GM12878 (cell line): ENCODE measurements at regions not wholly inside any gene's neighbourhood (a gene's known extent, or its start where the extent isn't known, plus 50 kb on each side); places are given as distances from the start of the nearest gene placed in this dataset.
"Not testable (repeated sequence)": the region's sequence is repeated elsewhere in the genome, so short reads cannot be mapped to it uniquely, and the experiment has no call there.

Source experiments
- ATAC-seq: fragments of 200-7000 bp; cut with Tn5 transposase; 3 replicates; pipeline ENCODE4 v1.9.1; 2020; ENCODE audit warnings: mild to moderate bottlenecking, moderate library complexity
- BruUV-seq: library from RNA; stranded (reverse); fragments of 400-500 nt; replicated peaks from 2 replicates; lab custom pipeline; 2021; lab: Mats Ljungman, UMichigan
- CTCF ChIA-PET: fragments of 300-600 bp; sonication (Branson Sonifier 250); formaldehyde crosslinking; extraction: SDS; loops from one replicate; lab custom pipeline; 2021; ENCODE audit warnings: inconsistent platforms; lab: Yijun Ruan, JAX
- POLR2A ChIA-PET: fragments of 350-600 bp; formaldehyde crosslinking; extraction: SDS; loops from one replicate; lab custom pipeline; 2021; ENCODE audit warnings: inconsistent platforms; lab: Charles Lee
- RAD21 ChIA-PET: fragments of 300-600 bp; sonication (Branson Sonifier 250); formaldehyde crosslinking; loops from one replicate; lab custom pipeline; 2023; ENCODE audit warnings: antibody characterized with exemption; ENCODE audit not compliant: unreplicated experiment; lab: Charles Lee
- SMC1A ChIA-PET: fragments of 300-600 bp; sonication (Branson Sonifier 250); formaldehyde crosslinking; loops from one replicate; lab custom pipeline; 2023; ENCODE audit not compliant: unreplicated experiment, uncharacterized antibody; lab: Charles Lee
- DNase-seq: peaks from one replicate; pipeline ENCODE4 v3.0.0-alpha.2; 2011; ENCODE audit warnings: low read depth, low spot score
- FAIRE-seq: peaks from 3 replicates; lab custom pipeline; 2011; peaks lifted over from hg19 to GRCh38; lab: Jason Lieb, UNC
- H2AFZ ChIP-seq: 2 replicates; pipeline ENCODE4 v1.6.0; 2011; ENCODE audit warnings: low read depth, low read length, control low read depth; ENCODE audit not compliant: control insufficient read depth
- H3K27ac ChIP-seq: 2 replicates; pipeline ENCODE4 v1.5.1; 2011; ENCODE audit warnings: control low read depth; ENCODE audit not compliant: control insufficient read depth, insufficient read depth
- H3K27me3 ChIP-seq, 2 experiments: replicated peaks in 1 of 2; 2 replicates each; pipeline versions ENCODE4 v1.6.0 to v1.6.1; 2011; ENCODE audit warnings: low read length in 1 of 2; ENCODE audit not compliant: control insufficient read depth in 2 of 2, insufficient read depth in 2 of 2
- H3K36me3 ChIP-seq, 2 experiments: 2 replicates each; pipeline ENCODE4 v1.5.1; 2011; ENCODE audit warnings: low read length in 1 of 2; ENCODE audit not compliant: control insufficient read depth in 2 of 2, insufficient read depth in 2 of 2
- H3K4me1 ChIP-seq: 2 replicates; pipeline ENCODE4 v1.6.1; 2011; ENCODE audit warnings: mild to moderate bottlenecking, low read length, moderate library complexity, mixed read lengths; ENCODE audit not compliant: control insufficient read depth, insufficient read depth
- H3K4me2 ChIP-seq: 2 replicates; pipeline ENCODE4 v1.6.0; 2011; ENCODE audit warnings: control low read depth; ENCODE audit not compliant: control insufficient read depth, insufficient read depth
- H3K4me3 ChIP-seq: fragments of 200-600 bp; sonication (generic); 2 replicates; pipeline ENCODE4 v1.5.1; 2016
- H3K79me2 ChIP-seq: 2 replicates; pipeline ENCODE4 v1.6.0; 2011; ENCODE audit warnings: low read length; ENCODE audit not compliant: control insufficient read depth, insufficient read depth
- H3K9ac ChIP-seq: 2 replicates; pipeline ENCODE4 v1.8.0; 2011; ENCODE audit warnings: low read length, control low read depth, mixed read lengths; ENCODE audit not compliant: control insufficient read depth, insufficient read depth
- H3K9me3 ChIP-seq: replicated peaks from 3 replicates; pipeline ENCODE4 v1.5.1; 2011; ENCODE audit warnings: mild to moderate bottlenecking, low read length; ENCODE audit not compliant: control insufficient read depth, insufficient read depth
- H4K20me1 ChIP-seq: 2 replicates; pipeline ENCODE4 v1.6.0; 2011; ENCODE audit not compliant: control insufficient read depth, insufficient read depth
- BMI1 ChIP-seq: fragments of 450-650 bp; IDR thresholded peaks from 2 replicates; pipeline ENCODE4 v1.6.1; 2016; ENCODE audit warnings: mild to moderate bottlenecking, moderate library complexity, borderline replicate concordance
- FOXM1 ChIP-seq: IDR thresholded peaks from 2 replicates; pipeline ENCODE4 v1.6.1; 2012; ENCODE audit warnings: low read depth, mild to moderate bottlenecking, inconsistent platforms, low read length, moderate library complexity
- WGBS: methylation state at CpG from one replicate; pipeline ENCODE4 v1.1.6; 2016; ENCODE audit warnings: low lambda C conversion rate; ENCODE audit not compliant: insufficient replicate concordance, insufficient coverage; ENCODE audit errors: missing lambda C conversion rate; 5-methylcytosine and 5-hydroxymethylcytosine counted together
- in situ Hi-C: fragments of 300-500 bp; cut with MboI; formaldehyde crosslinking; loops from 9 replicates; pipeline ENCODE4 v1.14.3; 2018; ENCODE audit warnings: mixed read lengths
- intact Hi-C: fragments of 100-400 bp; cut with micrococcal nuclease; formaldehyde crosslinking; loops from one replicate; pipeline ENCODE4 v1.14.2; 2022; ENCODE audit not compliant: unreplicated experiment

DNA sequence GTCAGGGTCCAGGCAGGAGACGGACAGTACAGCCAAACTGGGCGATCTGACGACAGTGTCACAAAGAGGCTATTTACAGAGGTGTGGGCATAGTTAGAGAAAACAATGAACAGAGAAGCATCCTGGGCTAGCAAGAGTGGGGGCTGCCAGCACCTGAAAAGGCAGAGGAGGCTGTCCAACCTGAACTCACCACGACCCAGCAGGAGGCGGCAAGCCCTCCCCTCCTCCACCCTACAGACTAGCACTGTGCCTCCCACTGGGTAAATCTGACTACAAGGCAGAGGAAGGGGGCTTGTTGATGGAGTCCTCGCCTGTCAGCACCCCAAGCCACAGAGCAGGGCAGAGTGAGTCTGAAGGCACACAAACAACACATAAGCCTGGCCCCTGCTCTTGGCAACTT lies 52.8 kb upstream of the CDYL start:
- no peaks in the 10 kb centered on the region for H3K27me3 ChIP-seq
- no peak for TF ChIP-seq FOXM1
- TF ChIP-seq BMI1: no peak
- POLR2A ChIA-PET: no interaction called here
- no peaks in the 10 kb centered on the region for H3K79me2 ChIP-seq
- SMC1A ChIA-PET: no interaction called here
- RAD21 ChIA-PET: no interaction called here
- DNase-seq: no peak
- intact Hi-C loops (no loop called here), in situ Hi-C loops (no loop called here)
- H3K36me3 ChIP-seq: no peaks in the 10 kb centered on the region
- H3K9ac ChIP-seq: no peak overlapping the region
- ATAC-seq: no peak
- no peak overlapping the region for H2AFZ ChIP-seq
- H3K4me1 ChIP-seq: no peaks in the 10 kb centered on the region; the same call in 1 of the 2 replicates
- no peak overlapping the region for H3K27ac ChIP-seq
- H3K4me2 ChIP-seq: no peak overlapping the region
- no peak for FAIRE-seq
- no peaks in the 10 kb centered on the region for H3K9me3 ChIP-seq
- H4K20me1 ChIP-seq: no peaks in the 10 kb centered on the region
- CTCF ChIA-PET: no interaction called here
- BruUV-seq: no TSS peak
- 46% methylated on average over 6 of the region's 6 CpGs for WGBS
- H3K4me3 ChIP-seq: no peak overlapping the region

DNA sequence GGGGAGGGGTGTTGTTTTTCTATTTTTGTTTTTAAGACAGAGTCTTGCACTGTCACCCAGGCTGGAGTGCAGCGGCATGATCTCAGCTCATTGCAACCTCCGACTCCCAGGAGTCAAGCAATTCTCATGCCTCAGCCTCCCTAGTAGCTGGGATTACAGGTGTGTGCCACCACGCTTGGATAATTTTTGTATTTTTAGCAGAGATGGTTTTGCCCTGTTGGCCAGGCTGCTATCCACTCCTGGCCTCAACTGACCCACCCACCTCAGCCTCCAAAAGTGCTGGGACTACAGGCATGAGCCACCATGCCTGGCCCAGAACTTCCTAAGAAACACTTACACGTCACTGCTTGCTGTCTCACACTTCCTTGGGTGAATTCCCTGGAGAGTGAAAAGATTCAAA lies 54.8 kb upstream of the CDYL start:
- H2AFZ ChIP-seq, H3K27ac ChIP-seq, in situ Hi-C loops, H3K27me3 ChIP-seq, H4K20me1 ChIP-seq, H3K4me3 ChIP-seq, POLR2A ChIA-PET, H3K4me2 ChIP-seq, H3K79me2 ChIP-seq, BruUV-seq, H3K9ac ChIP-seq, RAD21 ChIA-PET, CTCF ChIA-PET, DNase-seq, H3K4me1 ChIP-seq, H3K36me3 ChIP-seq, FAIRE-seq, ATAC-seq, intact Hi-C loops, H3K9me3 ChIP-seq: not testable (repeated sequence)
- WGBS: 34% methylated on average over 4 of the region's 4 CpGs
- SMC1A ChIA-PET: interaction anchor here (0.7 kb wide), 1 partner anchor 13 kb away, joined by 3 read pairs; no protein-coding TSS in a partner anchor
